NCI-H146 treated with DMSO at 0.1 percent for 48 hours (cell line): ENCODE measurements at regions not wholly inside any gene's neighbourhood (a gene's known extent, or its start where the extent isn't known, plus 50 kb on each side); places are given as distances from the start of the nearest gene placed in this dataset.
"Not testable (repeated sequence)": the region's sequence is repeated elsewhere in the genome, so short reads cannot be mapped to it uniquely, and the experiment has no call there.

Experiments
- DNase-seq: peaks from one replicate; lab custom pipeline; 2025; ENCODE audit not compliant: unreplicated experiment; lab: John Stamatoyannopoulos, UW

- no peak for DNase-seq
Measured at GRCh38 chr4:112770114-112770513, 133.2 kb downstream of the LARP7 start.

GRCh38 chr4:112775801-112776200, 138.9 kb downstream of the LARP7 start:
- no peak for DNase-seq

GRCh38 chr4:112776535-112776934, 139.6 kb downstream of the LARP7 start:
- DNase-seq = no peak

GRCh38 chr4:112778520-112778919, 141.6 kb downstream of the LARP7 start:
- no peak for DNase-seq

GRCh38 chr4:112793033-112793432, 156.1 kb downstream of the LARP7 start:
- DNase-seq = no peak

- DNase-seq = no peak
Measured at GRCh38 chr4:112800001-112800400, 163.1 kb downstream of the LARP7 start.

GRCh38 chr4:112801341-112801740, 164.4 kb downstream of the LARP7 start:
- DNase-seq = no peak

- DNase-seq = no peak
Measured at GRCh38 chr4:112802780-112803179, 165.8 kb downstream of the LARP7 start.

- DNase-seq = no peak
Measured at GRCh38 chr4:112807083-112807482, 170.1 kb downstream of the LARP7 start.

GRCh38 chr4:112808001-112808400, 171.1 kb downstream of the LARP7 start:
- no peak for DNase-seq

GRCh38 chr4:112813790-112814189, 176.8 kb downstream of the LARP7 start:
- DNase-seq = no peak

GRCh38 chr4:112817933-112818593, 181.1 kb downstream of the LARP7 start:
- peak; percentile 4 for DNase-seq

- no peak for DNase-seq
Measured at GRCh38 chr4:112818594-112818965, 181.6 kb downstream of the LARP7 start.

GRCh38 chr4:112819729-112820128, 182.8 kb downstream of the LARP7 start:
- no peak for DNase-seq

- no peak for DNase-seq
Measured at GRCh38 chr4:112823156-112823555, 186.2 kb downstream of the LARP7 start.

- no peak for DNase-seq
Measured at GRCh38 chr4:112823606-112824005, 186.7 kb downstream of the LARP7 start.

- no peak for DNase-seq
Measured at GRCh38 chr4:112830753-112831386, 193.9 kb downstream of the LARP7 start.

- DNase-seq = no peak
Measured at GRCh38 chr4:112832493-112832892, 195.6 kb downstream of the LARP7 start.

- no peak for DNase-seq
Measured at GRCh38 chr4:112836895-112837294, 200.0 kb downstream of the LARP7 start.

- DNase-seq = not testable (repeated sequence)
Measured at GRCh38 chr4:112838015-112838414, 201.1 kb downstream of the LARP7 start.

- DNase-seq = no peak
Measured at GRCh38 chr4:112840061-112840460, 203.1 kb downstream of the LARP7 start.

GRCh38 chr4:112840619-112841018, 203.7 kb downstream of the LARP7 start:
- DNase-seq = no peak

- DNase-seq = no peak
Measured at GRCh38 chr4:112842513-112842912, 205.6 kb downstream of the LARP7 start.
